ENCODE measurements at regions not wholly inside any gene's neighbourhood (a gene's known extent, or its start where the extent isn't known, plus 50 kb on each side); places are given as distances from the start of the nearest gene placed in this dataset.

GRCh38 chr13:105116966-105117365 is 1418.5 kb downstream of the EFNB2 start:
- Histone ChIP-seq H3K4me3 (ENCODE audit: low read length) (no peak overlapping the region), H3K9me3 (ENCODE audit: control insufficient read depth, low read length) (no peaks in the 10 kb centered on the region), H3K36me3 (ENCODE audit: control insufficient read depth, insufficient read depth, low read length) (no peaks in the 10 kb centered on the region), H3K27me3 (ENCODE audit: control insufficient read depth, insufficient read depth, low read length) (no peaks in the 10 kb centered on the region), H3K4me1 (ENCODE audit: control insufficient read depth, insufficient read depth, low read length) (no peaks in the 10 kb centered on the region), H3K9ac (ENCODE audit: low read length) (no peak overlapping the region)

GRCh38 chr13:105112561-105112960 is 1422.9 kb downstream of the EFNB2 start:
- no peaks in the 10 kb centered on the region for H3K36me3 ChIP-seq (ENCODE audit: control insufficient read depth, insufficient read depth, low read length)
- no peaks in the 10 kb centered on the region for H3K9me3 ChIP-seq (ENCODE audit: control insufficient read depth, low read length)
- H3K9ac ChIP-seq (ENCODE audit: low read length) = no peak overlapping the region
- no peaks in the 10 kb centered on the region for H3K27me3 ChIP-seq (ENCODE audit: control insufficient read depth, insufficient read depth, low read length)
- H3K4me3 ChIP-seq (ENCODE audit: low read length) = no peak overlapping the region
- H3K4me1 ChIP-seq (ENCODE audit: control insufficient read depth, insufficient read depth, low read length) = no peaks in the 10 kb centered on the region

- Histone ChIP-seq H3K36me3 (ENCODE audit: control insufficient read depth, insufficient read depth, low read length) (no peaks in the 10 kb centered on the region), H3K9me3 (ENCODE audit: control insufficient read depth, low read length) (no peaks in the 10 kb centered on the region), H3K9ac (ENCODE audit: low read length) (no peak overlapping the region)
Observed at GRCh38 chr13:105107781-105108180, 1427.7 kb downstream of the EFNB2 start.

GRCh38 chr13:105105471-105105870 is 1430.0 kb downstream of the EFNB2 start:
- H3K9me3 ChIP-seq (ENCODE audit: control insufficient read depth, low read length) = no peaks in the 10 kb centered on the region
- H3K27me3 ChIP-seq (ENCODE audit: control insufficient read depth, insufficient read depth, low read length) = no peaks in the 10 kb centered on the region
- H3K9ac ChIP-seq (ENCODE audit: low read length) = no peak overlapping the region
- no peaks in the 10 kb centered on the region for H3K36me3 ChIP-seq (ENCODE audit: control insufficient read depth, insufficient read depth, low read length)
- H3K4me3 ChIP-seq (ENCODE audit: low read length) = no peak overlapping the region
- no peaks in the 10 kb centered on the region for H3K4me1 ChIP-seq (ENCODE audit: control insufficient read depth, insufficient read depth, low read length)

More at GRCh38 chr13:105107781-105108180, 1427.7 kb downstream of the EFNB2 start:
- no peak overlapping the region for H3K4me3 ChIP-seq (ENCODE audit: low read length)
- H3K27me3 ChIP-seq (ENCODE audit: control insufficient read depth, insufficient read depth, low read length) = no peaks in the 10 kb centered on the region
- H3K4me1 ChIP-seq (ENCODE audit: control insufficient read depth, insufficient read depth, low read length) = no peaks in the 10 kb centered on the region

- Histone ChIP-seq H3K4me1 (ENCODE audit: control insufficient read depth, insufficient read depth, low read length) (no peaks in the 10 kb centered on the region), H3K4me3 (ENCODE audit: low read length) (no peak overlapping the region), H3K27me3 (ENCODE audit: control insufficient read depth, insufficient read depth, low read length) (no peaks in the 10 kb centered on the region), H3K36me3 (ENCODE audit: control insufficient read depth, insufficient read depth, low read length) (no peaks in the 10 kb centered on the region), H3K9ac (ENCODE audit: low read length) (no peak overlapping the region), H3K9me3 (ENCODE audit: control insufficient read depth, low read length) (no peaks in the 10 kb centered on the region)
Observed at GRCh38 chr13:105097521-105097920, 1437.9 kb downstream of the EFNB2 start.

- no peaks in the 10 kb centered on the region for H3K9me3 ChIP-seq (ENCODE audit: control insufficient read depth, low read length)
- H3K4me1 ChIP-seq (ENCODE audit: control insufficient read depth, insufficient read depth, low read length) = no peaks in the 10 kb centered on the region
- H3K9ac ChIP-seq (ENCODE audit: low read length) = no peak overlapping the region
- no peak overlapping the region for H3K4me3 ChIP-seq (ENCODE audit: low read length)
- H3K36me3 ChIP-seq (ENCODE audit: control insufficient read depth, insufficient read depth, low read length) = no peaks in the 10 kb centered on the region
- no peaks in the 10 kb centered on the region for H3K27me3 ChIP-seq (ENCODE audit: control insufficient read depth, insufficient read depth, low read length)
Observed at GRCh38 chr13:105089858-105090643, 1445.4 kb downstream of the EFNB2 start.

GRCh38 chr13:105087945-105088344 is 1447.5 kb downstream of the EFNB2 start:
- Histone ChIP-seq H3K4me1 (ENCODE audit: control insufficient read depth, insufficient read depth, low read length) (no peaks in the 10 kb centered on the region), H3K4me3 (ENCODE audit: low read length) (no peak overlapping the region), H3K27me3 (ENCODE audit: control insufficient read depth, insufficient read depth, low read length) (no peaks in the 10 kb centered on the region), H3K9ac (ENCODE audit: low read length) (no peak overlapping the region), H3K36me3 (ENCODE audit: control insufficient read depth, insufficient read depth, low read length) (no peaks in the 10 kb centered on the region), H3K9me3 (ENCODE audit: control insufficient read depth, low read length) (no peaks in the 10 kb centered on the region)

- no peaks in the 10 kb centered on the region for H3K4me1 ChIP-seq (ENCODE audit: control insufficient read depth, insufficient read depth, low read length)
- H3K27me3 ChIP-seq (ENCODE audit: control insufficient read depth, insufficient read depth, low read length) = no peaks in the 10 kb centered on the region
- H3K4me3 ChIP-seq (ENCODE audit: low read length) = no peak overlapping the region
- no peaks in the 10 kb centered on the region for H3K9me3 ChIP-seq (ENCODE audit: control insufficient read depth, low read length)
- no peaks in the 10 kb centered on the region for H3K36me3 ChIP-seq (ENCODE audit: control insufficient read depth, insufficient read depth, low read length)
- H3K9ac ChIP-seq (ENCODE audit: low read length) = no peak overlapping the region
Observed at GRCh38 chr13:105084931-105085330, 1450.5 kb downstream of the EFNB2 start.

- Histone ChIP-seq H3K9me3 (ENCODE audit: control insufficient read depth, low read length) (no peaks in the 10 kb centered on the region), H3K27me3 (ENCODE audit: control insufficient read depth, insufficient read depth, low read length) (no peaks in the 10 kb centered on the region), H3K9ac (ENCODE audit: low read length) (no peak overlapping the region)
Observed at GRCh38 chr13:105083992-105084391, 1451.5 kb downstream of the EFNB2 start.

GRCh38 chr13:105074755-105075154 is 1460.7 kb downstream of the EFNB2 start:
- Histone ChIP-seq H3K4me3 (ENCODE audit: low read length) (no peak overlapping the region), H3K27me3 (ENCODE audit: control insufficient read depth, insufficient read depth, low read length) (no peaks in the 10 kb centered on the region), H3K9me3 (ENCODE audit: control insufficient read depth, low read length) (no peaks in the 10 kb centered on the region), H3K36me3 (ENCODE audit: control insufficient read depth, insufficient read depth, low read length) (no peaks in the 10 kb centered on the region), H3K9ac (ENCODE audit: low read length) (no peak overlapping the region), H3K4me1 (ENCODE audit: control insufficient read depth, insufficient read depth, low read length) (no peaks in the 10 kb centered on the region)

More at GRCh38 chr13:105083992-105084391, 1451.5 kb downstream of the EFNB2 start:
- H3K4me1 ChIP-seq (ENCODE audit: control insufficient read depth, insufficient read depth, low read length) = no peaks in the 10 kb centered on the region
- no peaks in the 10 kb centered on the region for H3K36me3 ChIP-seq (ENCODE audit: control insufficient read depth, insufficient read depth, low read length)
- H3K4me3 ChIP-seq (ENCODE audit: low read length) = no peak overlapping the region

- Histone ChIP-seq H3K4me3 (ENCODE audit: low read length) (no peak overlapping the region), H3K9ac (ENCODE audit: low read length) (no peak overlapping the region), H3K36me3 (ENCODE audit: control insufficient read depth, insufficient read depth, low read length) (no peaks in the 10 kb centered on the region), H3K27me3 (ENCODE audit: control insufficient read depth, insufficient read depth, low read length) (no peaks in the 10 kb centered on the region), H3K4me1 (ENCODE audit: control insufficient read depth, insufficient read depth, low read length) (no peaks in the 10 kb centered on the region), H3K9me3 (ENCODE audit: control insufficient read depth, low read length) (no peaks in the 10 kb centered on the region)
Observed at GRCh38 chr13:105073041-105073440, 1462.4 kb downstream of the EFNB2 start.

- no peaks in the 10 kb centered on the region for H3K27me3 ChIP-seq (ENCODE audit: control insufficient read depth, insufficient read depth, low read length)
- H3K4me1 ChIP-seq (ENCODE audit: control insufficient read depth, insufficient read depth, low read length) = no peaks in the 10 kb centered on the region
- H3K4me3 ChIP-seq (ENCODE audit: low read length) = no peak overlapping the region
- H3K36me3 ChIP-seq (ENCODE audit: control insufficient read depth, insufficient read depth, low read length) = no peaks in the 10 kb centered on the region
- no peak overlapping the region for H3K9ac ChIP-seq (ENCODE audit: low read length)
- no peaks in the 10 kb centered on the region for H3K9me3 ChIP-seq (ENCODE audit: control insufficient read depth, low read length)
Observed at GRCh38 chr13:105070452-105070851, 1465.0 kb downstream of the EFNB2 start.
